Activated CD4-positive, alpha-beta memory T cell treated with anti-CD3 and anti-CD28 coated beads for 36 hours (primary cell): ENCODE measurements at regions not wholly inside any gene's neighbourhood (a gene's known extent, or its start where the extent isn't known, plus 50 kb on each side); places are given as distances from the start of the nearest gene placed in this dataset.
A peak's percentile ranks its signal among the peaks of the same experiment; 100 is the strongest.

ENCODE experiments used
- CTCF ChIA-PET: fragments of 350-600 bp; sonication (Branson Sonifier 250); formaldehyde crosslinking; loops from one replicate; lab custom pipeline; 2021; ENCODE audit warnings: antibody characterized with exemption, inconsistent platforms; lab: Charles Lee
- POLR2A ChIA-PET: fragments of 350-600 bp; sonication (Branson Sonifier 250); formaldehyde crosslinking; loops from one replicate; lab custom pipeline; 2021; ENCODE audit warnings: antibody characterized with exemption; lab: Charles Lee
- DNase-seq: peaks from one replicate; pipeline ENCODE4 v3.0.0-alpha.2; 2020
- H3K27ac Mint-ChIP-seq: one replicate; pipeline ENCODE4 v1.8.0; 2021; ENCODE audit warnings: mixed read lengths
- H3K27me3 Mint-ChIP-seq: one replicate; pipeline ENCODE4 v1.8.0; 2021; ENCODE audit warnings: mixed read lengths
- H3K36me3 Mint-ChIP-seq: one replicate; pipeline ENCODE4 v1.8.0; 2021; ENCODE audit warnings: mixed read lengths
- H3K4me1 Mint-ChIP-seq: one replicate; pipeline ENCODE4 v1.8.0; 2021; ENCODE audit warnings: low read depth, mixed read lengths
- H3K4me3 Mint-ChIP-seq: one replicate; pipeline ENCODE4 v1.8.0; 2021; ENCODE audit warnings: mild to moderate bottlenecking, mixed read lengths
- H3K9me3 Mint-ChIP-seq: one replicate; pipeline ENCODE4 v1.8.0; 2021; ENCODE audit warnings: mixed read lengths
- intact Hi-C: fragments of 100-400 bp; cut with micrococcal nuclease; formaldehyde crosslinking; loops from one replicate; pipeline ENCODE4 v1.15.1; 2023

DNA sequence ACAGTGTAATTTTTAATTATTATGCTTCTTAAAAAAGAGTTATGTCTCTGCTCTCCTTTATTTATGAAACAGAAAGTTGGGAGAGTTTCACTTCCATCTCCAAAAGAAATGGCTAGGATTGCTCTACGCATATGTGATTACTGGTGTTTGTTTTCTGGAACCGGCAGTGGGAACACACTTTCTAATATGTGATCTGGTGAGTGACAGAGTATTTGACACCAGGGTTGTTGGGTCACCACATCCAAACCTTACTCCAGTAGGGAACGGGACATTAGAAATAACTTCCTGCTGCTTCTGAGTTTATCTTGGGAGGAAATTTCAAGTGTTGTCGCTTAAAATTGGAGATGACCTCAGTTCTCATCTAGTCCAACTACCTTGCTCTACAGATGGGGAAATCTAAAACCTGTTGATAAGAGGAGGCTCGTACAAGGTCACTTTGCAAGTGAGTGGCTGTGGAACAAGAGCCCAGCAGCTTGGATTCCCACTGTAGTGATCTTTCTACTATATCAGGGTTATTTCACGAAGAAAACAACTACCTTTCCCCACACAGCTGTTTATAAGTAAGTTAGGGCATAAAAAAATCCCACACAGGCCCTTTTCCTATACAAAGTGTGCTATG is 108.5 kb downstream of the TTC32 start:
- intact Hi-C loops = no loop called here
- no peaks in the 10 kb centered on the region for H3K27me3 Mint-ChIP-seq
- ChIA-PET POLR2A (no interaction called here), CTCF (no interaction called here)
- no peak overlapping the region for H3K27ac Mint-ChIP-seq
- no peak for DNase-seq
- H3K4me1 Mint-ChIP-seq = no peaks in the 10 kb centered on the region
- no peaks in the 10 kb centered on the region for H3K9me3 Mint-ChIP-seq
- no peak overlapping the region for H3K4me3 Mint-ChIP-seq
- no peaks in the 10 kb centered on the region for H3K36me3 Mint-ChIP-seq

DNA sequence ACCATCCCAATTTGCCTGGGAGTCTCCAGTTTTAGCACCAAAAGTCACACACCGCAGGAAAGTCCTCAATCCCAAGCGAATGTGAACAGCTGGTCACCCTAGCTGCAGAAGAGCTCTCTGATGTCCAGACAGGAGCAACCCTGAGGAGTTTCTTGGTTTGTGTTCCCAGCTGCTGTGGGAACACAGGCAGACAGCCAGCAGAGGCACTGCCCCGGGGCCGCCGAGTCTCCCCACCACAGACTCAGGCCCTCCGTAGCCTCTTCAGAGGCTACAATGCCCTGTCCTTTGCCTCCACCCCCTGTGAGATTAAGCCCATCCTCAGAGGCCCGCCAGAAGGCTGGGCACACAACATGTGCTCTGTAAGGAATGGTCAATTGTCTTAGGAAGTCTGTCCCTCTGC is 111.5 kb downstream of the TTC32 start:
- Mint-ChIP-seq H3K9me3 (no peaks in the 10 kb centered on the region), H3K27me3 (peaks cover 1% of the 10 kb centered on the region), H3K4me1 (no peaks in the 10 kb centered on the region), H3K4me3 (no peak overlapping the region), H3K36me3 (no peaks in the 10 kb centered on the region), H3K27ac (no peak overlapping the region)
- intact Hi-C loops = no loop called here
- POLR2A ChIA-PET = no interaction called here
- CTCF ChIA-PET = no interaction called here
- no peak for DNase-seq

DNA sequence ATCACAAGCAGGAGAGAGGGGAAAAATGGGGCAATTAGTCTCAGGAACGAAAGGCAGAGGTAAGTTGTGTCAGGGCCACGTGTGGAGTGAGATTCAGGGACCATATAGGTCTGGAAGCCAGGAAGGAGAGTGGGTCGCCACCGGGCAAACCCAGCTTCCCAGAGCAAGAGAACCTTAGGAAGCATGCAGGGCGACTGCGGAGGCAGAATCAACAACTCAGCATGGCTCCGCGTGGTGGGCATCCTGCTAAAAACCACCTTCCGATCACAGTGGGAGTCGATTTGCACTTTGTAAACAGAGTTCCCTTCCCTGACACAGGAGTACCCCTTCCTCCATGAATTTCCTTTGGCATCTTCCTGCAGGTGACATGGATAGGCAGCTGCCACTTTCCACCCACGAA is 114.6 kb downstream of the TTC32 start:
- Mint-ChIP-seq H3K4me3 (no peak overlapping the region), H3K27me3 (peaks cover 3% of the 10 kb centered on the region), H3K36me3 (no peaks in the 10 kb centered on the region), H3K4me1 (no peaks in the 10 kb centered on the region), H3K27ac (no peak overlapping the region), H3K9me3 (no peaks in the 10 kb centered on the region)
- intact Hi-C loops = no loop called here
- POLR2A ChIA-PET = no interaction called here
- DNase-seq = no peak
- CTCF ChIA-PET = no interaction called here

GRCh38 chr2:19786408-19787058 is 115.2 kb downstream of the TTC32 start:
- Mint-ChIP-seq H3K4me3 (no peak overlapping the region), H3K9me3 (no peaks in the 10 kb centered on the region), H3K4me1 (no peaks in the 10 kb centered on the region), H3K27me3 (peaks cover 3% of the 10 kb centered on the region), H3K36me3 (no peaks in the 10 kb centered on the region), H3K27ac (no peak overlapping the region)
- ChIA-PET POLR2A (no interaction called here), CTCF (no interaction called here)
- DNase-seq = peak; percentile 12
- intact Hi-C loops = no loop called here

DNA sequence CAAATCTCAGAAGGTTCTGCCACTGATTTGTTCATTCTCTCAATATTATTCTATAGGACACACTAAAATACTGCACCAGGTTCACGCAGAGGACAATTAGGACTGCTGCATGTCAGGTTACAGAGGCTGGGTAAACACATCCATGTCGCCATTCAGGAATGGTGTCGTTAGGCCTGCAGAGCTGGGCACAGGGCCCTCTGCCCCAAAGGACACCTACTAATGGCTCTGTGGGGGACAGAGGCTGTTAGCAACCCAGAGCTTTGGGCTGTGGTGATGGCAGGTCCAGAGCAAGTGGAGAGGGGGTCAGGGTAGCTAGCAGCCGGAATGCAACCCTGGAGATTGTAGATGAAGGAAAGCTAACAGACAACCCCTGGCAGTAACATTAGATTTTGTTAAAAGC is 115.9 kb downstream of the TTC32 start:
- H3K9me3 Mint-ChIP-seq = no peaks in the 10 kb centered on the region
- no peak overlapping the region for H3K27ac Mint-ChIP-seq
- POLR2A ChIA-PET = no interaction called here
- peaks cover 3% of the 10 kb centered on the region for H3K27me3 Mint-ChIP-seq
- H3K4me3 Mint-ChIP-seq = no peak overlapping the region
- no peak for DNase-seq
- H3K36me3 Mint-ChIP-seq = no peaks in the 10 kb centered on the region
- H3K4me1 Mint-ChIP-seq = no peaks in the 10 kb centered on the region
- CTCF ChIA-PET = no interaction called here
- intact Hi-C loops = no loop called here

GRCh38 chr2:19785447-19785846 is 116.3 kb downstream of the TTC32 start:
- intact Hi-C loops = no loop called here

GRCh38 chr2:19784456-19784855 is 117.3 kb downstream of the TTC32 start:
- no peak overlapping the region for H3K27ac Mint-ChIP-seq
- H3K4me3 Mint-ChIP-seq = no peak overlapping the region
- no peaks in the 10 kb centered on the region for H3K4me1 Mint-ChIP-seq
- H3K36me3 Mint-ChIP-seq = no peaks in the 10 kb centered on the region
- no peaks in the 10 kb centered on the region for H3K9me3 Mint-ChIP-seq
- peaks cover 3% of the 10 kb centered on the region for H3K27me3 Mint-ChIP-seq
- intact Hi-C loops = no loop called here
- ChIA-PET CTCF (no interaction called here), POLR2A (no interaction called here)
- no peak for DNase-seq

More at GRCh38 chr2:19785447-19785846, 116.3 kb downstream of the TTC32 start:
- Mint-ChIP-seq H3K27ac (no peak overlapping the region), H3K27me3 (peaks cover 3% of the 10 kb centered on the region), H3K4me3 (no peak overlapping the region), H3K4me1 (no peaks in the 10 kb centered on the region), H3K9me3 (no peaks in the 10 kb centered on the region), H3K36me3 (no peaks in the 10 kb centered on the region)
- no peak for DNase-seq
- ChIA-PET CTCF (no interaction called here), POLR2A (no interaction called here)

- DNase-seq = no peak
- Mint-ChIP-seq H3K27ac (no peak overlapping the region), H3K4me1 (no peaks in the 10 kb centered on the region), H3K27me3 (peaks cover 5% of the 10 kb centered on the region), H3K36me3 (no peaks in the 10 kb centered on the region), H3K9me3 (no peaks in the 10 kb centered on the region), H3K4me3 (no peak overlapping the region)
- intact Hi-C loops = no loop called here
- ChIA-PET CTCF (no interaction called here), POLR2A (no interaction called here)
Observed at GRCh38 chr2:19783935-19784334, 117.8 kb downstream of the TTC32 start.

DNA sequence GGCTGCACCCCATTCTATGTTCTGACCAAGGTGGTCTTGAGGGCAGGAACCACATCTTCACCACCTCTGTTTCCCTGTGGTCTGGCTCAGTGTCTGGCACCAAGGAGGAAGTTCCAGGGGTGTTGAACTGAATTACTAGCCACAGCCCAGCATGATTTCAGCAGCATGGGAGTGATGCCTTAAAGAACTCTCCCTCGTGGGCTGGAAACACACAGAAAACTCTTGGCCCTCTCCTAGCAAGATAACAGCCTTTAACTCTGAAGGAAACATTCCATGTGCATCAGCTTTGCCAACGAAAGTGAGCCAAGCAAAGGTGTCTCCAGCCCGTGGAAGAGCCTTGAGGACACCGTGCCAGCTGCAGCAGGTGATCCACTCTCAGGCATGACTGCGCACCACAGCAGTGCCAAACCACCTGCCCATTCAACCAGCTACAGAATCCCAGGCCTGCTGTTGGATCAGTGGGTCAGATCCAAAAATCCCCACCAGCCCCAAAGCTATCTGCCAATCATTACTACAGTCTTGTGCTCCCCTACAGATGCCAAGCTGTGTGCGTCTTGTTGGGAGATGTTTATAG is 124.8 kb downstream of the TTC32 start:
- DNase-seq = no peak
- intact Hi-C loops = no loop called here
- Mint-ChIP-seq H3K27me3 (peaks cover 7% of the 10 kb centered on the region), H3K4me3 (no peak overlapping the region), H3K4me1 (no peaks in the 10 kb centered on the region), H3K9me3 (no peaks in the 10 kb centered on the region), H3K27ac (no peak overlapping the region), H3K36me3 (no peaks in the 10 kb centered on the region)
- CTCF ChIA-PET = no interaction called here
- POLR2A ChIA-PET = no interaction called here

DNA sequence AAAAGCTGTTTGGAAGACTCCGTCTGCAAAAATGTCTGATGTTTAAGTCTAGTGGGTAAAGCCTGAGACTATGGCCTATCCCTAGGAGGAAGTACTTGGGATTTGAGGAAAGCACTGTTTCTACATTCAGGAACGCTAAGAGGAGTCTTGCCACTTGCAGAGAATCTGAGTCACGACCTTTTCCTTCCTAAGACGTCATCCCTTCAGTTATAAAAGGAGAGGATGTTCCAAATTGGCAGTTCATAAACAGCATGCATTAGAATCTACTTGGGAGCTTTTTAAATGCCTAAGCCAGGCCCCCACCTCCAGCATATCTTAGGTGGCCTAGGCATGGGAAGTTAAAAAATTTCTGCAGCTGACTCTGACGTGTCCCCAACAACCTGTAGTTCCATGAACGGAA is 125.9 kb downstream of the TTC32 start:
- DNase-seq = no peak
- CTCF ChIA-PET = no interaction called here
- Mint-ChIP-seq H3K4me1 (no peaks in the 10 kb centered on the region), H3K4me3 (no peak overlapping the region), H3K36me3 (no peaks in the 10 kb centered on the region), H3K9me3 (no peaks in the 10 kb centered on the region), H3K27me3 (peaks cover 10% of the 10 kb centered on the region), H3K27ac (no peak overlapping the region)
- intact Hi-C loops = no loop called here
- POLR2A ChIA-PET = no interaction called here

- Mint-ChIP-seq H3K36me3 (no peaks in the 10 kb centered on the region), H3K27ac (no peak overlapping the region), H3K27me3 (peaks cover 10% of the 10 kb centered on the region), H3K4me3 (no peak overlapping the region), H3K9me3 (no peaks in the 10 kb centered on the region), H3K4me1 (no peaks in the 10 kb centered on the region)
- ChIA-PET POLR2A (no interaction called here), CTCF (no interaction called here)
- intact Hi-C loops = no loop called here
- DNase-seq = no peak
Observed at GRCh38 chr2:19775315-19775714, 126.5 kb downstream of the TTC32 start.

DNA sequence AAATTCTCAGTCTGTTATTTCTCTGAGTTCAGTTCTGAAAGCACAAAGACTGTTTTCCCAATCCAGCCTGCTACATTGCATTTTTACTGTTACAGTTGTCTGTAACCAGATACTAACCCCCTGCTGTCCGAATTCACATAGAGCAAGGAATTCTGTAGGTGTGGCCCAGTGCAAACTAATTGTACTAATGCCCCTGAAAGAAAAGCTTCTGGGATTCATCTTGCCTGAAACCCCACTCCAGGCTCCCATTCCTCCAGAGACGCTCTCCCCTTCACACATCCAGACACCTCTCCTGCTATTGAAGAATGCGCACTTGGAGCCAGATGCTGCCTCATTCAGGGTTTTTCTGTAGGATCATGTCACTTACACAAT is 127.0 kb downstream of the TTC32 start:
- intact Hi-C loops = no loop called here
- Mint-ChIP-seq H3K4me1 (no peaks in the 10 kb centered on the region), H3K27ac (no peak overlapping the region), H3K9me3 (no peaks in the 10 kb centered on the region), H3K4me3 (no peak overlapping the region), H3K27me3 (peaks cover 10% of the 10 kb centered on the region), H3K36me3 (no peaks in the 10 kb centered on the region)
- CTCF ChIA-PET = no interaction called here
- POLR2A ChIA-PET = no interaction called here
- no peak for DNase-seq

- Mint-ChIP-seq H3K36me3 (no peaks in the 10 kb centered on the region), H3K4me1 (no peaks in the 10 kb centered on the region), H3K27ac (no peak overlapping the region), H3K4me3 (no peak overlapping the region), H3K9me3 (no peaks in the 10 kb centered on the region), H3K27me3 (peaks cover 3% of the 10 kb centered on the region)
- CTCF ChIA-PET = no interaction called here
- intact Hi-C loops = no loop called here
- DNase-seq = no peak
- POLR2A ChIA-PET = interaction anchor here (0.6 kb wide), 1 partner anchor 594 kb away, joined by 3 read pairs; no protein-coding TSS in a partner anchor
Observed at GRCh38 chr2:19772981-19773380, 128.8 kb downstream of the TTC32 start.
